Upper lobe of left lung (tissue), 6 donors: ENCODE measurements at regions not wholly inside any gene's neighbourhood (a gene's known extent, or its start where the extent isn't known, plus 50 kb on each side); places are given as distances from the start of the nearest gene placed in this dataset.

Source experiments
- ATAC-seq, 2 donors: fragments of 200-7000 bp; cut with Tn5 transposase; one replicate each; pipeline ENCODE4 v1.9.1; 2022; ENCODE audit warnings: mild to moderate bottlenecking in 2 of 2, moderate library complexity in 2 of 2; ENCODE audit not compliant: low FRiP score in 2 of 2
- DNase-seq, 2 donors: peaks; one replicate each; pipeline ENCODE4 v3.0.0-alpha.2; 2019 to 2020
- H3K27ac ChIP-seq, 4 donors: fragments of 200-600 bp; sonication (generic); one replicate each; pipeline ENCODE4 v1.5.1; 2016 to 2019
- H3K27me3 ChIP-seq, 4 donors: fragments of 200-600 bp; sonication (generic); one replicate each; pipeline ENCODE4 v1.5.1; 2017 to 2019
- H3K36me3 ChIP-seq, 4 donors: fragments of 200-600 bp; sonication (generic); one replicate each; pipeline ENCODE4 v1.5.1; 2016 to 2019
- H3K4me1 ChIP-seq, 4 donors: fragments of 200-600 bp; sonication (generic); one replicate each; pipeline ENCODE4 v1.5.1; 2018 to 2019
- H3K4me3 ChIP-seq, 4 donors: fragments of 200-600 bp; sonication (generic); one replicate each; pipeline ENCODE4 v1.5.1; 2017 to 2019; ENCODE audit warnings: mild to moderate bottlenecking in 2 of 4, moderate library complexity in 1 of 4
- H3K9me3 ChIP-seq, 4 donors: fragments of 200-600 bp; sonication (generic); one replicate each; pipeline ENCODE4 v1.5.1; 2018 to 2019
- EP300 ChIP-seq, 4 donors: sonication (generic); formaldehyde crosslinking; IDR thresholded peaks; one replicate each; pipeline ENCODE4 v1.5.1; 2017; ENCODE audit warnings: antibody characterized with exemption in 4 of 4, control low read depth in 2 of 4
- POLR2A ChIP-seq, 4 donors: fragments of 450-650 bp; IDR thresholded peaks; one replicate each; pipeline ENCODE4 v1.5.1; 2016 to 2017; ENCODE audit warnings: antibody characterized with exemption in 4 of 4, mild to moderate bottlenecking in 2 of 4
- POLR2AphosphoS5 ChIP-seq, 2 donors: sonication (generic); formaldehyde crosslinking; IDR thresholded peaks; one replicate each; pipeline ENCODE4 v1.5.1; 2017; ENCODE audit warnings: antibody characterized with exemption in 2 of 2
- WGBS, 2 donors: methylation state at CpG; one replicate each; pipeline ENCODE4 v1.1.5; 2017 to 2018; 5-methylcytosine and 5-hydroxymethylcytosine counted together
- TF ChIP-seq, protein P1 (sequence below), 6 experiments: fragments of 450-650 bp in 4 of 6; fragments of 200-600 bp in 2 of 6; sonication (generic) in 2 of 6; IDR thresholded peaks; one replicate each; pipeline ENCODE4 v1.5.1; 2016 to 2019; ENCODE audit warnings: antibody characterized with exemption in 6 of 6
- donor health status: DM: no; HTN: no; CAD: no; lungs with moderate emphysema.
- donor health status: DM: no; HTN: yes; CAD: no; lungs with severe emphysema.

DNA sequence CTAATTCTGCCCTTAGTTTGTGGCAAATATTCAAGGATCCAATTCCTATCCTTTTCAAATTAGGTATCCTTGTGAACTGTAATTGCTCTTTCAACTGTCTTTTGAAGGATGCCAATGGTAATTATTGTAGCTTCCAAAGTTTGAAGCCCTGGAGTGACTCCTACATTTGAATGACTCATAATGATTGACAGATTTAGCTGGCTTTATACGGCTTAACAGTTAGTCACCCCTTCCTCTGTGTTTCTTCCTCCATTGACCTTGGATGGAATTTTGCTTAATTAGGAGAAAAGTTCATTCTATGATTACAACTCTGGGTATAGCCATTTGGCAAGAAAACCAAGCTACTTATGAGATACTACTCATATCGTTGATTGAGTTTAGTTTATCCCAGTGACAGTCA, 639.3 kb upstream of the KIRREL3 start:
- DNase-seq (no peak), ATAC-seq (no peak)
- Histone ChIP-seq H3K27ac (no peak overlapping the region), H3K36me3 (no peaks in the 10 kb centered on the region), H3K4me3 (no peak overlapping the region), H3K4me1 (no peaks in the 10 kb centered on the region), H3K27me3 (no peaks in the 10 kb centered on the region), H3K9me3 (no peaks in the 10 kb centered on the region)
- WGBS, 2 donors = 48 to 59% methylated on average over 2 of the region's 2 CpGs
- TF ChIP-seq POLR2AphosphoS5 (IDR thresholded peaks at IDR 0.05) (no peak), POLR2A (IDR thresholded peaks at IDR 0.05) (no peak), EP300 (IDR thresholded peaks at IDR 0.05) (no peak)
- TF ChIP-seq, protein P1, sequence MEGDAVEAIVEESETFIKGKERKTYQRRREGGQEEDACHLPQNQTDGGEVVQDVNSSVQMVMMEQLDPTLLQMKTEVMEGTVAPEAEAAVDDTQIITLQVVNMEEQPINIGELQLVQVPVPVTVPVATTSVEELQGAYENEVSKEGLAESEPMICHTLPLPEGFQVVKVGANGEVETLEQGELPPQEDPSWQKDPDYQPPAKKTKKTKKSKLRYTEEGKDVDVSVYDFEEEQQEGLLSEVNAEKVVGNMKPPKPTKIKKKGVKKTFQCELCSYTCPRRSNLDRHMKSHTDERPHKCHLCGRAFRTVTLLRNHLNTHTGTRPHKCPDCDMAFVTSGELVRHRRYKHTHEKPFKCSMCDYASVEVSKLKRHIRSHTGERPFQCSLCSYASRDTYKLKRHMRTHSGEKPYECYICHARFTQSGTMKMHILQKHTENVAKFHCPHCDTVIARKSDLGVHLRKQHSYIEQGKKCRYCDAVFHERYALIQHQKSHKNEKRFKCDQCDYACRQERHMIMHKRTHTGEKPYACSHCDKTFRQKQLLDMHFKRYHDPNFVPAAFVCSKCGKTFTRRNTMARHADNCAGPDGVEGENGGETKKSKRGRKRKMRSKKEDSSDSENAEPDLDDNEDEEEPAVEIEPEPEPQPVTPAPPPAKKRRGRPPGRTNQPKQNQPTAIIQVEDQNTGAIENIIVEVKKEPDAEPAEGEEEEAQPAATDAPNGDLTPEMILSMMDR (IDR thresholded peaks at IDR 0.05) = no peak

DNA sequence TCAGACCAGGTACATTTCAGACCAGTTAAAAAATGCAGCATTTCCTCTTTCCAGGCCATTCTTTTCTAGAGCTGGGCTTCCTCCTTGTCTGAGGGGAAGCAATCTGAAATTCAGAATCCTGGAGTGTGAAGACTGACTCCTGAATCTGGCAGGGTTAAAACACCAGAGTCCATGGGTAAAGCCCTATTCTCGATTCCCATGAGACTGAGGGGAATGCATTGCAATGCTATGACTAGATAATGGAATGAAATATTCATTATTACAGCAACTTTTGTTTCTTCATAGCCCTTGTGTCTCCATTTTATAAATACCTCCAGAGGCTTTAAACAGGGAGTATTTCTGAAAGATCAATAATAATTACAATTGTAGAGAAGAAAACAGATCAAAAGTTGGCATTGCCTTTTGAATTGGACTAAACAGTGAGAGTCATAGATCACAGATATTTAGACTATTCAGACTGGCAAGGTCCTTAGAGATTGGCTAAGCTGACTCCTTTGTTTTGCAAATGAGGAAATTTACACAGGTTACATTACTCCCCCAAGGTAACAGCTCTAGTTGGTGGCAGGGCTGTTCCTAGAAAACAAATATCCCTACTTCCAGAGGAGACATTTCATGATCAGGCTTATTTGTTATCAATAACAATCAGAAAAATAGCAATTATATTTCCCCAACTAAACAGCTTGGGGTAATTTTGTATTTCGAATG, 632.6 kb upstream of the KIRREL3 start:
- no peak for ATAC-seq
- Histone ChIP-seq H3K4me3 (no peak overlapping the region), H3K36me3 (no peaks in the 10 kb centered on the region), H3K27me3 (no peaks in the 10 kb centered on the region), H3K9me3 (no peaks in the 10 kb centered on the region), H3K27ac (no peak overlapping the region), H3K4me1 (no peaks in the 10 kb centered on the region)
- no peak for DNase-seq
- no peak for TF ChIP-seq EP300 (IDR thresholded peaks at IDR 0.05)
- TF ChIP-seq POLR2A (IDR thresholded peaks at IDR 0.05) = no peak
- TF ChIP-seq, protein P1 (IDR thresholded peaks at IDR 0.05) = no peak
- no peak for TF ChIP-seq POLR2AphosphoS5 (IDR thresholded peaks at IDR 0.05)
- WGBS, 2 donors = 67 to 71% methylated on average over 2 of the region's 2 CpGs

DNA sequence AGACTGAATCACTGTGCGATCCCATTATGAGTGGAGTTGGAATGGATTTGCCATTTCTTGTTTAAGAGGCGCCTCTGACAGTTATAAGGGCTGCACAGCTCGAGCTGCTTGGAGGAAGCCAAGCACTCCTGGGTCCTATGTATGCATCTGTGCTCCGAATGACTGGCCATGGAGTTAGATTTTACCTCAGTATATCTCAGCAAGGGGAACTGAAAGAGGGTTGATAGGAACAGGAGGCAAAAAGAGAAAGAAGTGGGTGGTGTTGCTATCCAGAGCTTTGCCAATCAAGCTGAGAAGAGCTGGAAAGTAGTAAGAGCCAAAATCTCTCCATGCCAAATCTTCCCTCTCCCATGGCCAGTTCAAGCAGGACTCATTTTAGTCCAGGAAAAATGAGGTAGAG, 632.0 kb upstream of the KIRREL3 start:
- Histone ChIP-seq H3K9me3 (no peaks in the 10 kb centered on the region), H3K27me3 (no peaks in the 10 kb centered on the region), H3K4me1 (no peaks in the 10 kb centered on the region), H3K4me3 (no peak overlapping the region), H3K36me3 (no peaks in the 10 kb centered on the region), H3K27ac (no peak overlapping the region)
- TF ChIP-seq POLR2AphosphoS5 (IDR thresholded peaks at IDR 0.05) (no peak), EP300 (IDR thresholded peaks at IDR 0.05) (no peak), POLR2A (IDR thresholded peaks at IDR 0.05) (no peak)
- TF ChIP-seq, protein P1 (IDR thresholded peaks at IDR 0.05) = no peak
- WGBS, 2 donors = 84 to 87% methylated on average over 4 of the region's 4 CpGs
- ATAC-seq (no peak), DNase-seq (no peak)

DNA sequence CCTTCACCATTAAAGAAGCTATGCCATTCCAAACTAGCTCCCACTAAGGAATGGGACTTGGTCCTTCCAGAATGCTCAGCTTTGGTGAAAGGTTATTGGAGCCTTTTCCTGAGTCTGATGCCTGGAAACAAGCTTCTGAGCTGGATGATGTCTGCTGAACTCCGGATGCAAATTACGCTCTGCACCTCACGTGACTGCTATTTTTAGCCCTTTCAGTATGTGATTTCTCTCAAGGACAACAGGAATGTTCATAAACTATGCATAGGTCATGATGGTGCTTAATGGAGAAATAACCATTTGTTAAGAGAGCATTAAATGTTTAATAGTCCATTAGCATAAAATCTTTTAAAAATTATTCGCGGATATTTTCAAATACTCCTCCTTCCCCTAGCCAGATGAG, 631.4 kb upstream of the KIRREL3 start:
- no peaks in the 10 kb centered on the region for H3K9me3 ChIP-seq
- WGBS, 2 donors = 86 to 91% methylated on average over 5 of the region's 5 CpGs
- no peaks in the 10 kb centered on the region for H3K4me1 ChIP-seq
- DNase-seq (no peak), ATAC-seq (no peak)
- H3K27me3 ChIP-seq = no peaks in the 10 kb centered on the region
- no peak overlapping the region for H3K4me3 ChIP-seq
- H3K36me3 ChIP-seq = no peaks in the 10 kb centered on the region
- TF ChIP-seq POLR2AphosphoS5 (IDR thresholded peaks at IDR 0.05) = no peak
- TF ChIP-seq EP300 (IDR thresholded peaks at IDR 0.05) = no peak
- no peak for TF ChIP-seq POLR2A (IDR thresholded peaks at IDR 0.05)
- TF ChIP-seq, protein P1 (IDR thresholded peaks at IDR 0.05) = no peak
- no peak overlapping the region for H3K27ac ChIP-seq

DNA sequence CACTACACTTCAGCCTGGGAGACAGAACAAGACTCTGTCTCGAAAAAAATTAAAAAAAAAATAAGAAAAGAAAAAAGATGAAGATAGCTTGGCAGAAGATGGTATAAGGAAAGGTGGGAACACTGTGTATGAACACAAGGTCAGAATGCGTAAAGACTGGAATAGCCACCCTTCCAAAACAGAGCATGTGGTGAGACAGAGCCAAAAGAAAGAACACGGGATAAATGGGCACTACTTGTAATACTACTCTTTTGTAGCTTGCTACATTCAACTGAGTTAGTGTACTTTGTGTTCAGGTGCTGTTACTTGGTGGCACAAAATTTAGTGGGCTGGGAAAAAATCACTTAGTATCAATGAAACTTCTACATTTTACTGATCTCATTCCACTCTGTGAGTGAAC, 628.6 kb upstream of the KIRREL3 start:
- no peak for ATAC-seq
- Histone ChIP-seq H3K4me1 (no peaks in the 10 kb centered on the region), H3K4me3 (no peak overlapping the region), H3K36me3 (no peaks in the 10 kb centered on the region), H3K27me3 (no peaks in the 10 kb centered on the region), H3K9me3 (no peaks in the 10 kb centered on the region), H3K27ac (no peak overlapping the region)
- WGBS, 2 donors = 88 to 92% methylated on average over 3 of the region's 3 CpGs
- TF ChIP-seq, protein P1 (IDR thresholded peaks at IDR 0.05) = no peak
- no peak for TF ChIP-seq EP300 (IDR thresholded peaks at IDR 0.05)
- no peak for TF ChIP-seq POLR2AphosphoS5 (IDR thresholded peaks at IDR 0.05)
- TF ChIP-seq POLR2A (IDR thresholded peaks at IDR 0.05) = no peak
- DNase-seq = no peak
